Cardiac fibroblast (primary cell): ENCODE measurements at regions not wholly inside any gene's neighbourhood (a gene's known extent, or its start where the extent isn't known, plus 50 kb on each side); places are given as distances from the start of the nearest gene placed in this dataset.

Experiments used
- DNase-seq, 2 donors: peaks; one replicate each; pipeline versions ENCODE4 v3.0.0 to v3.0.0-alpha.2; 2010; ENCODE audit warnings: low read depth in 2 of 2
- H3K4me3 ChIP-seq, 2 donors: replicated peaks in 1 of 2; 1 replicate in 1 of 2; 2 replicates in 1 of 2; pipeline ENCODE4 v1.5.1; 2011; ENCODE audit warnings: low read depth in 2 of 2, low read length in 2 of 2, mild to moderate bottlenecking in 2 of 2, moderate library complexity in 1 of 2
- CTCF ChIP-seq: IDR thresholded peaks from one replicate; pipeline ENCODE4 v1.5.1; 2011; ENCODE audit warnings: low read depth, mild to moderate bottlenecking, low read length, inconsistent platforms

GRCh38 chr15:53453253-53454105 lies 306.0 kb downstream of the WDR72 start:
- H3K4me3 ChIP-seq: no peak overlapping the region
- TF ChIP-seq CTCF: no peak
- DNase-seq: no peak

GRCh38 chr15:53448232-53449015 lies 311.0 kb downstream of the WDR72 start:
- TF ChIP-seq CTCF: no peak
- DNase-seq: no peak
- H3K4me3 ChIP-seq: no peak overlapping the region

GRCh38 chr15:53447742-53448141 lies 311.7 kb downstream of the WDR72 start:
- no peak overlapping the region for H3K4me3 ChIP-seq
- TF ChIP-seq CTCF: no peak
- no peak for DNase-seq

GRCh38 chr15:53447053-53447574 lies 312.3 kb downstream of the WDR72 start:
- no peak for DNase-seq
- TF ChIP-seq CTCF: no peak
- no peak overlapping the region for H3K4me3 ChIP-seq

- TF ChIP-seq CTCF: no peak
- DNase-seq: no peak
- H3K4me3 ChIP-seq: no peak overlapping the region
Measured at GRCh38 chr15:53446376-53446775, 313.1 kb downstream of the WDR72 start.

GRCh38 chr15:53445531-53445930 lies 313.9 kb downstream of the WDR72 start:
- TF ChIP-seq CTCF: no peak
- no peak for DNase-seq
- no peak overlapping the region for H3K4me3 ChIP-seq
